Upper lobe of left lung (tissue), 6 donors: ENCODE measurements at regions not wholly inside any gene's neighbourhood (a gene's known extent, or its start where the extent isn't known, plus 50 kb on each side); places are given as distances from the start of the nearest gene placed in this dataset.
A peak's percentile ranks its signal among the peaks of the same experiment; 100 is the strongest.

Experiments
- ATAC-seq, 2 donors: fragments of 200-7000 bp; cut with Tn5 transposase; one replicate each; pipeline ENCODE4 v1.9.1; 2022; ENCODE audit warnings: mild to moderate bottlenecking in 2 of 2, moderate library complexity in 2 of 2; ENCODE audit not compliant: low FRiP score in 2 of 2
- DNase-seq, 2 donors: peaks; one replicate each; pipeline ENCODE4 v3.0.0-alpha.2; 2019 to 2020
- H3K27ac ChIP-seq, 4 donors: fragments of 200-600 bp; sonication (generic); one replicate each; pipeline ENCODE4 v1.5.1; 2016 to 2019
- H3K27me3 ChIP-seq, 4 donors: fragments of 200-600 bp; sonication (generic); one replicate each; pipeline ENCODE4 v1.5.1; 2017 to 2019
- H3K36me3 ChIP-seq, 4 donors: fragments of 200-600 bp; sonication (generic); one replicate each; pipeline ENCODE4 v1.5.1; 2016 to 2019
- H3K4me1 ChIP-seq, 4 donors: fragments of 200-600 bp; sonication (generic); one replicate each; pipeline ENCODE4 v1.5.1; 2018 to 2019
- H3K4me3 ChIP-seq, 4 donors: fragments of 200-600 bp; sonication (generic); one replicate each; pipeline ENCODE4 v1.5.1; 2017 to 2019; ENCODE audit warnings: mild to moderate bottlenecking in 2 of 4, moderate library complexity in 1 of 4
- H3K9me3 ChIP-seq, 4 donors: fragments of 200-600 bp; sonication (generic); one replicate each; pipeline ENCODE4 v1.5.1; 2018 to 2019
- EP300 ChIP-seq, 4 donors: sonication (generic); formaldehyde crosslinking; IDR thresholded peaks; one replicate each; pipeline ENCODE4 v1.5.1; 2017; ENCODE audit warnings: antibody characterized with exemption in 4 of 4, control low read depth in 2 of 4
- POLR2A ChIP-seq, 4 donors: fragments of 450-650 bp; IDR thresholded peaks; one replicate each; pipeline ENCODE4 v1.5.1; 2016 to 2017; ENCODE audit warnings: antibody characterized with exemption in 4 of 4, mild to moderate bottlenecking in 2 of 4
- POLR2AphosphoS5 ChIP-seq, 2 donors: sonication (generic); formaldehyde crosslinking; IDR thresholded peaks; one replicate each; pipeline ENCODE4 v1.5.1; 2017; ENCODE audit warnings: antibody characterized with exemption in 2 of 2
- WGBS, 2 donors: methylation state at CpG; one replicate each; pipeline ENCODE4 v1.1.5; 2017 to 2018; 5-methylcytosine and 5-hydroxymethylcytosine counted together
- TF ChIP-seq, protein P1 (sequence below), 6 experiments: fragments of 450-650 bp in 4 of 6; fragments of 200-600 bp in 2 of 6; sonication (generic) in 2 of 6; IDR thresholded peaks; one replicate each; pipeline ENCODE4 v1.5.1; 2016 to 2019; ENCODE audit warnings: antibody characterized with exemption in 6 of 6
- donor health status: DM: no; HTN: no; CAD: no; lungs with moderate emphysema.
- donor health status: DM: no; HTN: yes; CAD: no; lungs with severe emphysema.

DNA sequence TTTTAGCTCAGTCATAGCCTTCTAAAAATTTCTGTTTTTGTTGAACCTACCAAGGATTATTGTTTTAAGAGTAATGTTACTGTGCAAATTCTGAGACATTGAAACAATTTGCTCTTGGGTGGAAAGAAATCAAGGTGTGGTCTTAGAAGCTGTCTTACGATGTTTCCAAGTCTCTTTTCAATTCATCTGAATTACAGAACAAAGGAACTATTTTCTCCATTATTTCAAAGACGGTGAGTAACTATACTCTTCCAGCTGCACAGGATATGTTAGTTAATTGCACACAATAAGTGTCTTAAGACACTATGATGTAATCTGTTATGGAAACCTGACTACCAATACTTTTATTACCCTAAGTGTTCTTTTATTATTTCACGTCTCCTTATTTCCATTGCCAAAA, 106.8 kb upstream of the POM121L12 start:
- WGBS, 2 donors = 73 to 89% methylated on average over 3 of the region's 3 CpGs
- Histone ChIP-seq H3K4me1 (no peaks in the 10 kb centered on the region), H3K36me3 (no peaks in the 10 kb centered on the region), H3K27me3 (no peaks in the 10 kb centered on the region), H3K9me3 (no peaks in the 10 kb centered on the region), H3K4me3 (no peak overlapping the region), H3K27ac (no peak overlapping the region)
- DNase-seq (no peak), ATAC-seq (no peak)
- TF ChIP-seq, protein P1, sequence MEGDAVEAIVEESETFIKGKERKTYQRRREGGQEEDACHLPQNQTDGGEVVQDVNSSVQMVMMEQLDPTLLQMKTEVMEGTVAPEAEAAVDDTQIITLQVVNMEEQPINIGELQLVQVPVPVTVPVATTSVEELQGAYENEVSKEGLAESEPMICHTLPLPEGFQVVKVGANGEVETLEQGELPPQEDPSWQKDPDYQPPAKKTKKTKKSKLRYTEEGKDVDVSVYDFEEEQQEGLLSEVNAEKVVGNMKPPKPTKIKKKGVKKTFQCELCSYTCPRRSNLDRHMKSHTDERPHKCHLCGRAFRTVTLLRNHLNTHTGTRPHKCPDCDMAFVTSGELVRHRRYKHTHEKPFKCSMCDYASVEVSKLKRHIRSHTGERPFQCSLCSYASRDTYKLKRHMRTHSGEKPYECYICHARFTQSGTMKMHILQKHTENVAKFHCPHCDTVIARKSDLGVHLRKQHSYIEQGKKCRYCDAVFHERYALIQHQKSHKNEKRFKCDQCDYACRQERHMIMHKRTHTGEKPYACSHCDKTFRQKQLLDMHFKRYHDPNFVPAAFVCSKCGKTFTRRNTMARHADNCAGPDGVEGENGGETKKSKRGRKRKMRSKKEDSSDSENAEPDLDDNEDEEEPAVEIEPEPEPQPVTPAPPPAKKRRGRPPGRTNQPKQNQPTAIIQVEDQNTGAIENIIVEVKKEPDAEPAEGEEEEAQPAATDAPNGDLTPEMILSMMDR (IDR thresholded peaks at IDR 0.05) = no peak
- no peak for TF ChIP-seq POLR2AphosphoS5 (IDR thresholded peaks at IDR 0.05)
- no peak for TF ChIP-seq POLR2A (IDR thresholded peaks at IDR 0.05)
- no peak for TF ChIP-seq EP300 (IDR thresholded peaks at IDR 0.05)

DNA sequence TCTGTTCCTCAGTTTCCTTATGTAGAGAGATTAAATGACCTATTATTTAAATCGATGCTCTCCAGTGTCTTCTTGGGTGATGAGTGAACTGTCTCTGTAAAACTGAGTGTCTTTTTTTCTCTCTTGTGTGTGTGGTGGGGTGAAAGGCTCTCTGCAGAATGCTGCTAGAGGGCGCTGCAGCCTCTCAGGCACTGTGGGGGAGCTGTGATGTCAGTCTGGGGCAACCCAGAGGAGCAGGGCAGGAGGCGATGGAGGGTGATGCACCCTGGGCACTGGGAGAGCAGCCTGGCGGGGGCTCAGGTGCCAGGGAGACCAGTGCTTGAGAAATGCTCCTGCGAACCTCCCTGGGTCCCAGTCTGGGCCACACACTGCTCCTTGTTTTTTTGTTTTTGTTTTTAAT, 110.1 kb upstream of the POM121L12 start:
- WGBS, 2 donors = 89 to 95% methylated on average over 4 to 5 of the region's 5 CpGs
- Histone ChIP-seq H3K36me3 (no peaks in the 10 kb centered on the region), H3K9me3 (no peaks in the 10 kb centered on the region), H3K27me3 (no peaks in the 10 kb centered on the region), H3K27ac (no peak overlapping the region), H3K4me3 (no peak overlapping the region), H3K4me1 (no peaks in the 10 kb centered on the region)
- TF ChIP-seq POLR2AphosphoS5 (IDR thresholded peaks at IDR 0.05) (no peak), POLR2A (IDR thresholded peaks at IDR 0.05) (no peak), EP300 (IDR thresholded peaks at IDR 0.05) (no peak)
- TF ChIP-seq, protein P1 (IDR thresholded peaks at IDR 0.05) = no peak
- DNase-seq (peak in 1 of 2 donors; percentile 27), ATAC-seq (no peak)

DNA sequence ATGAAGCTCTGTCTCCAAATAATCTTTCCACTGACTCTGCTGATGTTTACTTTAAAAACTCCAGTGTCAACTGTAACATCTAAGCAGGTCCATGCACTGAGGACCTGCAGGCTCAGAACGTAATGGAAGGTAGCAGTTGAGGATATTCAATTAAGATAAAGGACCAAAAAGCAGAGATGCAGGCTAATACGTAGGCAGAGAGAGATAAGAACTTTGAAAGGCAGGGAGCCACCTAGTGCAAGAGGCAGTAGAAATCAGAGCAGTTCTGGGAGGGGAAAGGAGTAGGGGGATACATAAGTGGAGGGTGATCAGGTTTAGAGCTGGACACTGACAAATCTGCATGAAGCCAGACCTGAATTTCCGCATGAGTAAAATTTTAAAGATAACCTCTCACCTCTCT, 114.5 kb upstream of the POM121L12 start:
- no peaks in the 10 kb centered on the region for H3K4me1 ChIP-seq
- H3K4me3 ChIP-seq = no peak overlapping the region
- H3K27me3 ChIP-seq = no peaks in the 10 kb centered on the region
- no peak for TF ChIP-seq POLR2AphosphoS5 (IDR thresholded peaks at IDR 0.05)
- TF ChIP-seq, protein P1 (IDR thresholded peaks at IDR 0.05) = no peak
- TF ChIP-seq EP300 (IDR thresholded peaks at IDR 0.05) = no peak
- no peak for TF ChIP-seq POLR2A (IDR thresholded peaks at IDR 0.05)
- H3K36me3 ChIP-seq = no peaks in the 10 kb centered on the region
- DNase-seq (no peak), ATAC-seq (no peak)
- H3K27ac ChIP-seq = no peak overlapping the region
- 30 to 40% methylated on average over 3 of the region's 3 CpGs for WGBS, 2 donors
- H3K9me3 ChIP-seq = no peaks in the 10 kb centered on the region

DNA sequence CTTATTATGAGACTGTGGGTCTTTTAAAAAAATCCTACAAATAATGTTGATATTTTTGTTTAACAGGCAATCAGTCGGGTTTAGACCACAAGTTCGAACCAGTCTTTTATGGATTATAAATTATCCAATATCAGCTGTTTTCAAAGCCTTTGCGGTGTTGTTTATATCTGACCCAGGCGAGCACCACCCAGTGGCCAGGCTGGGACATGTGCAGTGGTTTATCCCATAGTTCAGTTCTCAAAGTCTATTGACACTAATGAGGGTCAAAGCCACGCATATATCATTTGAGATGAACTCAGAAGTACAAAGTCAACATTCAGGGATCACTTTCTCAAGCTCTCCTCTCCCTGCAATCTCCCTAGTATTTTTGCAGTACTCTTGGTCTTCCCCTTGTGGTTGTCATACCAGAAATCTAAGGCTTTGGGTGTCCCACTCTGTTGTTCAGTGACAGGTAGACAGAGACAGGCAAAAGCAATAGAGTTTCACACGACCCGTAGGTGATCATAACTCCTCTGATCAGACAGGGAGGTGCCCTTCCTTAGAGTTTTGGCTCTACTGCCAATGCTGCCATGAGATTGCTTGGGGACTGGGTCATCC, 117.4 kb upstream of the POM121L12 start:
- WGBS, 2 donors = 71 to 76% methylated on average over 7 of the region's 7 CpGs

More for the DNA sequence above, 117.4 kb upstream of the POM121L12 start:
- DNase-seq = no peak
- no peaks in the 10 kb centered on the region for H3K9me3 ChIP-seq
- H3K27ac ChIP-seq = no peak overlapping the region
- H3K4me3 ChIP-seq = no peak overlapping the region
- no peaks in the 10 kb centered on the region for H3K36me3 ChIP-seq
- no peak for ATAC-seq
- no peak for TF ChIP-seq POLR2AphosphoS5 (IDR thresholded peaks at IDR 0.05)
- TF ChIP-seq, protein P1 (IDR thresholded peaks at IDR 0.05) = no peak
- H3K4me1 ChIP-seq = no peaks in the 10 kb centered on the region
- H3K27me3 ChIP-seq = no peaks in the 10 kb centered on the region
